ENCODE measurements at regions not wholly inside any gene's neighbourhood (a gene's known extent, or its start where the extent isn't known, plus 50 kb on each side); places are given as distances from the start of the nearest gene placed in this dataset.

DNA sequence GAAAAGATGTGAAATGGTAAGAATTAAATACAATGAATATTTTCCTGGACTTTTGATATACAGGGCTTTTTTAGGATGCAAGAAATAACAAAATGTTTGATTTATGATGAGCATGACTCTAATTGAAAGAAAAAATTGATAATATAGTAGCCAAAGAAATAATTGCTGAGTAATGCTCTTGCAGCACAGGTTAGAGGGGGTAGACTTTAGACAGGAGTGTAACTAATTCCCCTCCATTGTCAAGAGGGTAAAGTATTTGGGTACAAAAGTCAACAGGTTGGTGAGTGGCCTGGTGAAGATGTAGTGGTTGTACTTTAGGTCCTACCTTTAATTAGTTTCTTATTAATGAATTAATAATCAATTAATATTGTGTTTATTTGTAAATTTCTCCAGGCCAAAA lies 912.3 kb downstream of the KCNJ2 start:
- TF ChIP-seq, protein P1, sequence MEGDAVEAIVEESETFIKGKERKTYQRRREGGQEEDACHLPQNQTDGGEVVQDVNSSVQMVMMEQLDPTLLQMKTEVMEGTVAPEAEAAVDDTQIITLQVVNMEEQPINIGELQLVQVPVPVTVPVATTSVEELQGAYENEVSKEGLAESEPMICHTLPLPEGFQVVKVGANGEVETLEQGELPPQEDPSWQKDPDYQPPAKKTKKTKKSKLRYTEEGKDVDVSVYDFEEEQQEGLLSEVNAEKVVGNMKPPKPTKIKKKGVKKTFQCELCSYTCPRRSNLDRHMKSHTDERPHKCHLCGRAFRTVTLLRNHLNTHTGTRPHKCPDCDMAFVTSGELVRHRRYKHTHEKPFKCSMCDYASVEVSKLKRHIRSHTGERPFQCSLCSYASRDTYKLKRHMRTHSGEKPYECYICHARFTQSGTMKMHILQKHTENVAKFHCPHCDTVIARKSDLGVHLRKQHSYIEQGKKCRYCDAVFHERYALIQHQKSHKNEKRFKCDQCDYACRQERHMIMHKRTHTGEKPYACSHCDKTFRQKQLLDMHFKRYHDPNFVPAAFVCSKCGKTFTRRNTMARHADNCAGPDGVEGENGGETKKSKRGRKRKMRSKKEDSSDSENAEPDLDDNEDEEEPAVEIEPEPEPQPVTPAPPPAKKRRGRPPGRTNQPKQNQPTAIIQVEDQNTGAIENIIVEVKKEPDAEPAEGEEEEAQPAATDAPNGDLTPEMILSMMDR (IDR thresholded peaks at IDR 0.05): no peak
- TF ChIP-seq POLR2A (IDR thresholded peaks at IDR 0.05): no peak

Data from uterus (tissue), 2 donors.